ENCODE measurements at regions not wholly inside any gene's neighbourhood (a gene's known extent, or its start where the extent isn't known, plus 50 kb on each side); places are given as distances from the start of the nearest gene placed in this dataset.
A peak's percentile ranks its signal among the peaks of the same experiment; 100 is the strongest.

GRCh38 chr10:35926846-35927245 lies 284.8 kb upstream of the FZD8 start:
- no peak overlapping the region for H3K27ac ChIP-seq
- H3K36me3 ChIP-seq: no peaks in the 10 kb centered on the region
- no peak overlapping the region for H3K4me3 ChIP-seq (ENCODE audit: low read depth, low read length)
- no peaks in the 10 kb centered on the region for H3K27me3 ChIP-seq (ENCODE audit: insufficient read depth, low read depth, severe bottlenecking)
- no peaks in the 10 kb centered on the region for H3K9me3 ChIP-seq (ENCODE audit: severe bottlenecking)
- TF ChIP-seq CTCF (IDR thresholded peaks at IDR 0.05; ENCODE audit: low read depth, low read length): no peak
- DNase-seq: no peak

- no peaks in the 10 kb centered on the region for H3K36me3 ChIP-seq
- H3K9me3 ChIP-seq (ENCODE audit: severe bottlenecking): no peaks in the 10 kb centered on the region
- no peak overlapping the region for H3K4me3 ChIP-seq (ENCODE audit: low read depth, low read length)
- no peak for DNase-seq
- no peak for TF ChIP-seq CTCF (IDR thresholded peaks at IDR 0.05; ENCODE audit: low read depth, low read length)
- no peak overlapping the region for H3K27ac ChIP-seq
- H3K27me3 ChIP-seq (ENCODE audit: insufficient read depth, low read depth, severe bottlenecking): no peaks in the 10 kb centered on the region
Measured at GRCh38 chr10:35925493-35925892, 283.4 kb upstream of the FZD8 start.

- DNase-seq: no peak
Measured at GRCh38 chr10:35924759-35925158, 282.7 kb upstream of the FZD8 start.

GRCh38 chr10:35922876-35923600 lies 280.9 kb upstream of the FZD8 start:
- Histone ChIP-seq H3K36me3 (no peaks in the 10 kb centered on the region), H3K4me3 (ENCODE audit: low read depth, low read length) (no peak overlapping the region), H3K27me3 (ENCODE audit: insufficient read depth, low read depth, severe bottlenecking) (no peaks in the 10 kb centered on the region), H3K9me3 (ENCODE audit: severe bottlenecking) (no peaks in the 10 kb centered on the region), H3K27ac (peak overlapping the region; percentile 72)
- no peak for TF ChIP-seq CTCF (IDR thresholded peaks at IDR 0.05; ENCODE audit: low read depth, low read length)
- peak; percentile 19 for DNase-seq

More at GRCh38 chr10:35924759-35925158, 282.7 kb upstream of the FZD8 start:
- Histone ChIP-seq H3K27me3 (ENCODE audit: insufficient read depth, low read depth, severe bottlenecking) (no peaks in the 10 kb centered on the region), H3K9me3 (ENCODE audit: severe bottlenecking) (no peaks in the 10 kb centered on the region), H3K4me3 (ENCODE audit: low read depth, low read length) (no peak overlapping the region), H3K36me3 (no peaks in the 10 kb centered on the region), H3K27ac (peak overlapping the region; percentile 14; the same call in 1 of the 2 replicates)
- no peak for TF ChIP-seq CTCF (IDR thresholded peaks at IDR 0.05; ENCODE audit: low read depth, low read length)

GRCh38 chr10:35921866-35922350 lies 279.8 kb upstream of the FZD8 start:
- no peak for DNase-seq
- no peak for TF ChIP-seq CTCF (IDR thresholded peaks at IDR 0.05; ENCODE audit: low read depth, low read length)
- Histone ChIP-seq H3K4me3 (ENCODE audit: low read depth, low read length) (no peak overlapping the region), H3K36me3 (no peaks in the 10 kb centered on the region), H3K9me3 (ENCODE audit: severe bottlenecking) (no peaks in the 10 kb centered on the region), H3K27me3 (ENCODE audit: insufficient read depth, low read depth, severe bottlenecking) (no peaks in the 10 kb centered on the region), H3K27ac (no peak overlapping the region; the same call in 1 of the 2 replicates)

GRCh38 chr10:35916791-35917190 lies 274.7 kb upstream of the FZD8 start:
- Histone ChIP-seq H3K36me3 (no peaks in the 10 kb centered on the region), H3K9me3 (ENCODE audit: severe bottlenecking) (no peaks in the 10 kb centered on the region), H3K27me3 (ENCODE audit: insufficient read depth, low read depth, severe bottlenecking) (no peaks in the 10 kb centered on the region), H3K4me3 (ENCODE audit: low read depth, low read length) (no peak overlapping the region), H3K27ac (no peak overlapping the region)
- no peak for TF ChIP-seq CTCF (IDR thresholded peaks at IDR 0.05; ENCODE audit: low read depth, low read length)
- DNase-seq: no peak
